K562 (cell line): ENCODE measurements at regions not wholly inside any gene's neighbourhood (a gene's known extent, or its start where the extent isn't known, plus 50 kb on each side); places are given as distances from the start of the nearest gene placed in this dataset.

Experiments used
- E4F1 ChIP-seq: fragments of 250-450 bp; sonication (Bioruptor Pico); IDR thresholded peaks from 2 replicates; pipeline ENCODE4 v1.5.0; 2021; ENCODE audit warnings: mild to moderate bottlenecking, borderline replicate concordance
- FOXM1 ChIP-seq, 2 experiments: fragments of 450-650 bp in 1 of 2; sonication (generic) in 1 of 2; formaldehyde crosslinking in 1 of 2; IDR thresholded peaks; 2 replicates each; pipeline versions ENCODE4 v1.6.1 to v1.9.0; 2017 to 2022; ENCODE audit warnings: low read depth in 2 of 2, mild to moderate bottlenecking in 2 of 2, missing genetic modification reagents in 1 of 2, moderate library complexity in 1 of 2

- no peak for TF ChIP-seq FOXM1 (IDR thresholded peaks at IDR 0.05; ENCODE audit: low read depth)
- no peak for TF ChIP-seq FOXM1 (CRISPR knock-in tag; IDR thresholded peaks at IDR 0.05; ENCODE audit: low read depth)
- TF ChIP-seq E4F1 (CRISPR knock-in tag) = no peak
Observed at GRCh38 chr20:11143481-11143880, 469.7 kb upstream of the JAG1 start.
